BLaER1 (cell line): ENCODE measurements at regions not wholly inside any gene's neighbourhood (a gene's known extent, or its start where the extent isn't known, plus 50 kb on each side); places are given as distances from the start of the nearest gene placed in this dataset.

Experiments
- H3K27ac ChIP-seq: shearing (Covaris generic); formaldehyde crosslinking; 2 replicates; pipeline ENCODE4 v1.8.1; 2022
- H3K27me3 ChIP-seq: shearing (Covaris generic); formaldehyde crosslinking; 2 replicates; pipeline ENCODE4 v1.8.1; 2022
- H3K36me3 ChIP-seq: shearing (Covaris generic); formaldehyde crosslinking; 2 replicates; pipeline ENCODE4 v1.8.1; 2022
- H3K4me1 ChIP-seq: shearing (Covaris generic); formaldehyde crosslinking; 2 replicates; pipeline ENCODE4 v1.8.1; 2022
- H3K4me2 ChIP-seq: shearing (Covaris generic); formaldehyde crosslinking; 2 replicates; pipeline ENCODE4 v1.8.1; 2022
- H3K4me3 ChIP-seq: shearing (Covaris generic); formaldehyde crosslinking; 2 replicates; pipeline ENCODE4 v1.8.1; 2022
- H3K9ac ChIP-seq: shearing (Covaris generic); formaldehyde crosslinking; 2 replicates; pipeline ENCODE4 v1.8.1; 2022
- H3K9me3 ChIP-seq: shearing (Covaris generic); formaldehyde crosslinking; 2 replicates; pipeline ENCODE4 v1.8.1; 2022
- H4K20me1 ChIP-seq: shearing (Covaris generic); formaldehyde crosslinking; 2 replicates; pipeline ENCODE4 v1.8.1; 2022
- Cebpa-rat ChIP-seq: shearing (Covaris generic); IDR thresholded peaks from 2 replicates; pipeline ENCODE4 v1.8.1; 2022

- Histone ChIP-seq H3K9ac (no peak overlapping the region), H3K27me3 (no peaks in the 10 kb centered on the region), H3K4me3 (no peak overlapping the region), H3K36me3 (no peaks in the 10 kb centered on the region), H3K4me1 (no peaks in the 10 kb centered on the region), H3K4me2 (no peak overlapping the region), H4K20me1 (no peaks in the 10 kb centered on the region), H3K9me3 (no peaks in the 10 kb centered on the region), H3K27ac (no peak overlapping the region)
- no peak for TF ChIP-seq Cebpa-rat
Measured at GRCh38 chr4:136571315-136571714, 961.0 kb downstream of the PCDH18 start.

GRCh38 chr4:136562834-136563233 lies 969.5 kb downstream of the PCDH18 start:
- Histone ChIP-seq H3K9ac (no peak overlapping the region), H4K20me1 (no peaks in the 10 kb centered on the region), H3K9me3 (no peaks in the 10 kb centered on the region), H3K27me3 (no peaks in the 10 kb centered on the region), H3K4me1 (no peaks in the 10 kb centered on the region), H3K4me3 (no peak overlapping the region), H3K36me3 (no peaks in the 10 kb centered on the region), H3K4me2 (no peak overlapping the region), H3K27ac (no peak overlapping the region)
- no peak for TF ChIP-seq Cebpa-rat

GRCh38 chr4:136558940-136559494 lies 973.3 kb downstream of the PCDH18 start:
- H3K27ac ChIP-seq, result no peak overlapping the region
- H4K20me1 ChIP-seq, result no peaks in the 10 kb centered on the region
- H3K9ac ChIP-seq, result no peak overlapping the region
- H3K9me3 ChIP-seq, result no peaks in the 10 kb centered on the region
- H3K4me1 ChIP-seq, result no peaks in the 10 kb centered on the region
- H3K27me3 ChIP-seq, result no peaks in the 10 kb centered on the region
- H3K4me2 ChIP-seq, result no peak overlapping the region
- H3K4me3 ChIP-seq, result no peak overlapping the region
- no peak for TF ChIP-seq Cebpa-rat
- H3K36me3 ChIP-seq, result no peaks in the 10 kb centered on the region

GRCh38 chr4:136557396-136557795 lies 974.9 kb downstream of the PCDH18 start:
- Histone ChIP-seq H3K4me3 (no peak overlapping the region), H3K36me3 (no peaks in the 10 kb centered on the region), H3K9ac (no peak overlapping the region), H3K4me2 (no peak overlapping the region), H3K4me1 (no peaks in the 10 kb centered on the region), H3K27me3 (no peaks in the 10 kb centered on the region), H4K20me1 (no peaks in the 10 kb centered on the region), H3K9me3 (no peaks in the 10 kb centered on the region), H3K27ac (no peak overlapping the region)
- TF ChIP-seq Cebpa-rat, result no peak

- TF ChIP-seq Cebpa-rat, result no peak
- Histone ChIP-seq H3K4me3 (no peak overlapping the region), H3K4me2 (no peak overlapping the region), H4K20me1 (no peaks in the 10 kb centered on the region), H3K36me3 (no peaks in the 10 kb centered on the region), H3K9ac (no peak overlapping the region), H3K27me3 (no peaks in the 10 kb centered on the region), H3K9me3 (no peaks in the 10 kb centered on the region), H3K4me1 (peaks cover 6% of the 10 kb centered on the region), H3K27ac (no peak overlapping the region)
Measured at GRCh38 chr4:136554033-136554432, 978.3 kb downstream of the PCDH18 start.

GRCh38 chr4:136551753-136552152 lies 980.5 kb downstream of the PCDH18 start:
- Histone ChIP-seq H3K9me3 (no peaks in the 10 kb centered on the region), H3K9ac (no peak overlapping the region)

GRCh38 chr4:136540747-136541146 lies 991.5 kb downstream of the PCDH18 start:
- no peak for TF ChIP-seq Cebpa-rat
- Histone ChIP-seq H3K36me3 (no peaks in the 10 kb centered on the region), H3K27ac (no peak overlapping the region), H3K27me3 (no peaks in the 10 kb centered on the region), H3K9ac (no peak overlapping the region), H3K4me1 (no peaks in the 10 kb centered on the region), H3K4me2 (no peak overlapping the region), H4K20me1 (no peaks in the 10 kb centered on the region), H3K4me3 (no peak overlapping the region), H3K9me3 (no peaks in the 10 kb centered on the region)

More at GRCh38 chr4:136551753-136552152, 980.5 kb downstream of the PCDH18 start:
- no peaks in the 10 kb centered on the region for H3K36me3 ChIP-seq
- no peaks in the 10 kb centered on the region for H3K27me3 ChIP-seq
- no peaks in the 10 kb centered on the region for H4K20me1 ChIP-seq
- no peak overlapping the region for H3K27ac ChIP-seq
- H3K4me3 ChIP-seq, result no peak overlapping the region
- peaks cover 8% of the 10 kb centered on the region for H3K4me1 ChIP-seq
- no peak for TF ChIP-seq Cebpa-rat
- no peak overlapping the region for H3K4me2 ChIP-seq

GRCh38 chr4:136528131-136528530 lies 1004.2 kb downstream of the PCDH18 start:
- Histone ChIP-seq H3K27ac (no peak overlapping the region), H3K9ac (no peak overlapping the region), H3K4me3 (no peak overlapping the region), H3K4me1 (no peaks in the 10 kb centered on the region), H3K4me2 (no peak overlapping the region), H3K9me3 (no peaks in the 10 kb centered on the region), H3K27me3 (no peaks in the 10 kb centered on the region), H4K20me1 (no peaks in the 10 kb centered on the region), H3K36me3 (no peaks in the 10 kb centered on the region)
- no peak for TF ChIP-seq Cebpa-rat

- no peak overlapping the region for H3K27ac ChIP-seq
- TF ChIP-seq Cebpa-rat, result no peak
- no peaks in the 10 kb centered on the region for H3K36me3 ChIP-seq
- no peaks in the 10 kb centered on the region for H3K4me1 ChIP-seq
- H4K20me1 ChIP-seq, result no peaks in the 10 kb centered on the region
- no peaks in the 10 kb centered on the region for H3K9me3 ChIP-seq
- H3K4me3 ChIP-seq, result no peak overlapping the region
- no peaks in the 10 kb centered on the region for H3K27me3 ChIP-seq
- no peak overlapping the region for H3K9ac ChIP-seq
- H3K4me2 ChIP-seq, result no peak overlapping the region
Measured at GRCh38 chr4:136526517-136526916, 1005.8 kb downstream of the PCDH18 start.

- Histone ChIP-seq H3K36me3 (no peaks in the 10 kb centered on the region), H3K27ac (no peak overlapping the region), H3K4me2 (no peak overlapping the region), H3K27me3 (no peaks in the 10 kb centered on the region), H3K9ac (no peak overlapping the region), H3K4me1 (no peaks in the 10 kb centered on the region), H3K9me3 (peaks cover 8% of the 10 kb centered on the region; the same call in 1 of the 2 replicates), H4K20me1 (no peaks in the 10 kb centered on the region), H3K4me3 (no peak overlapping the region)
- no peak for TF ChIP-seq Cebpa-rat
Measured at GRCh38 chr4:136524039-136524438, 1008.3 kb downstream of the PCDH18 start.

GRCh38 chr4:136516371-136516770 lies 1015.9 kb downstream of the PCDH18 start:
- H3K4me3 ChIP-seq, result no peak overlapping the region
- no peak for TF ChIP-seq Cebpa-rat
- no peak overlapping the region for H3K9ac ChIP-seq
- no peaks in the 10 kb centered on the region for H3K36me3 ChIP-seq
- H3K9me3 ChIP-seq, result peaks cover 8% of the 10 kb centered on the region; the same call in 1 of the 2 replicates
- H3K4me1 ChIP-seq, result no peaks in the 10 kb centered on the region
- no peaks in the 10 kb centered on the region for H4K20me1 ChIP-seq
- H3K4me2 ChIP-seq, result no peak overlapping the region
- no peak overlapping the region for H3K27ac ChIP-seq
- no peaks in the 10 kb centered on the region for H3K27me3 ChIP-seq
